Prostate gland (tissue), 2 donors: ENCODE measurements at regions not wholly inside any gene's neighbourhood (a gene's known extent, or its start where the extent isn't known, plus 50 kb on each side); places are given as distances from the start of the nearest gene placed in this dataset.

Experiments used
- DNase-seq: peaks from one replicate; pipeline ENCODE4 v3.0.0-alpha.2; 2019; ENCODE audit warnings: low spot score
- H3K27ac ChIP-seq, 2 donors: fragments of 200-600 bp; sonication (generic); 2 replicates each; pipeline ENCODE4 v1.5.1; 2017 to 2019
- H3K27me3 ChIP-seq: fragments of 200-600 bp; sonication (generic); replicated peaks from 2 replicates; pipeline ENCODE4 v1.5.1; 2019; ENCODE audit not compliant: insufficient read depth
- H3K36me3 ChIP-seq, 2 donors: fragments of 200-600 bp; sonication (generic); 1 replicate in 1 of 2; 2 replicates in 1 of 2; pipeline versions ENCODE4 v1.5.1 to v1.8.1; 2017 to 2019
- H3K4me1 ChIP-seq: fragments of 200-600 bp; sonication (generic); replicated peaks from 2 replicates; pipeline ENCODE4 v1.5.1; 2019
- H3K4me3 ChIP-seq, 2 donors: fragments of 200-600 bp; sonication (generic); 2 replicates each; pipeline ENCODE4 v1.5.1; 2017 to 2019
- H3K9me3 ChIP-seq: fragments of 200-600 bp; sonication (generic); 2 replicates; pipeline ENCODE4 v1.5.1; 2017
- CTCF ChIP-seq, 4 experiments: fragments of 200-600 bp in 2 of 4; fragments of 450-650 bp in 2 of 4; sonication (generic) in 2 of 4; IDR thresholded peaks; 1 replicate in 3 of 4; 2 replicates in 1 of 4; pipeline ENCODE4 v1.5.1; 2016 to 2019; ENCODE audit warnings: antibody characterized with exemption in 4 of 4, mild to moderate bottlenecking in 2 of 4, moderate library complexity in 2 of 4
- POLR2A ChIP-seq: fragments of 450-650 bp; IDR thresholded peaks from one replicate; pipeline ENCODE4 v1.6.1; 2016; ENCODE audit warnings: antibody characterized with exemption, mild to moderate bottlenecking
- POLR2AphosphoS5 ChIP-seq: sonication (generic); formaldehyde crosslinking; IDR thresholded peaks from one replicate; pipeline ENCODE4 v1.6.1; 2017; ENCODE audit warnings: antibody characterized with exemption
- WGBS: methylation state at CpG from one replicate; pipeline ENCODE4 v1.1.5; 2018; 5-methylcytosine and 5-hydroxymethylcytosine counted together
- intact Hi-C: fragments of 100-400 bp; cut with DNase I; formaldehyde crosslinking; loops from one replicate; pipeline ENCODE4 v1.14.2; 2022

- Histone ChIP-seq H3K36me3 (no peaks in the 10 kb centered on the region), H3K27me3 (no peaks in the 10 kb centered on the region), H3K4me1 (no peaks in the 10 kb centered on the region), H3K9me3 (no peaks in the 10 kb centered on the region), H3K27ac (no peak overlapping the region), H3K4me3 (no peak overlapping the region)
- DNase-seq: no peak
- TF ChIP-seq CTCF (IDR thresholded peaks at IDR 0.05) (no peak), POLR2AphosphoS5 (no peak), POLR2A (no peak)
- intact Hi-C loops: no loop called here
- 81% methylated on average over 2 of the region's 2 CpGs for WGBS
These were observed 1545.5 kb downstream of the SUCLG1 start for GRCh38 chr2:82913566-82913965.

- no peak for DNase-seq
- intact Hi-C loops: no loop called here
- Histone ChIP-seq H3K27ac (no peak overlapping the region), H3K36me3 (no peaks in the 10 kb centered on the region), H3K4me3 (no peak overlapping the region), H3K4me1 (no peaks in the 10 kb centered on the region), H3K9me3 (no peaks in the 10 kb centered on the region), H3K27me3 (no peaks in the 10 kb centered on the region)
- WGBS: 88% methylated on average over 6 of the region's 6 CpGs
- TF ChIP-seq CTCF (IDR thresholded peaks at IDR 0.05): no peak
- TF ChIP-seq POLR2AphosphoS5: no peak
- no peak for TF ChIP-seq POLR2A
These were observed 1563.0 kb downstream of the SUCLG1 start for GRCh38 chr2:82896117-82896516.

- WGBS: 40% methylated on average over 2 of the region's 2 CpGs
- Histone ChIP-seq H3K9me3 (no peaks in the 10 kb centered on the region), H3K36me3 (no peaks in the 10 kb centered on the region), H3K27ac (no peak overlapping the region), H3K4me1 (no peaks in the 10 kb centered on the region), H3K27me3 (no peaks in the 10 kb centered on the region), H3K4me3 (no peak overlapping the region)
- intact Hi-C loops: no loop called here
- DNase-seq: no peak
- TF ChIP-seq POLR2A (no peak), CTCF (IDR thresholded peaks at IDR 0.05) (no peak), POLR2AphosphoS5 (no peak)
These were observed 1565.9 kb downstream of the SUCLG1 start for GRCh38 chr2:82893190-82893589.

- Histone ChIP-seq H3K27ac (no peak overlapping the region), H3K36me3 (no peaks in the 10 kb centered on the region), H3K27me3 (no peaks in the 10 kb centered on the region), H3K4me1 (no peaks in the 10 kb centered on the region), H3K9me3 (no peaks in the 10 kb centered on the region), H3K4me3 (no peak overlapping the region)
- no peak for TF ChIP-seq POLR2A
- no peak for TF ChIP-seq POLR2AphosphoS5
- no peak for TF ChIP-seq CTCF (IDR thresholded peaks at IDR 0.05)
- no peak for DNase-seq
- intact Hi-C loops: no loop called here
- 35% methylated on average over 2 of the region's 2 CpGs for WGBS
These were observed 1579.3 kb downstream of the SUCLG1 start for GRCh38 chr2:82879803-82880202.

GRCh38 chr2:82875858-82876257 is 1583.2 kb downstream of the SUCLG1 start:
- Histone ChIP-seq H3K4me1 (no peaks in the 10 kb centered on the region), H3K9me3 (no peaks in the 10 kb centered on the region), H3K36me3 (no peaks in the 10 kb centered on the region), H3K27ac (no peak overlapping the region), H3K4me3 (no peak overlapping the region), H3K27me3 (no peaks in the 10 kb centered on the region)
- TF ChIP-seq POLR2A (no peak), POLR2AphosphoS5 (no peak), CTCF (IDR thresholded peaks at IDR 0.05) (no peak)
- intact Hi-C loops: no loop called here
- 91% methylated on average over 6 of the region's 6 CpGs for WGBS
- DNase-seq: no peak
